ENCODE measurements at regions not wholly inside any gene's neighbourhood (a gene's known extent, or its start where the extent isn't known, plus 50 kb on each side); places are given as distances from the start of the nearest gene placed in this dataset.

GRCh38 chr3:27590437-27591298, 106.5 kb upstream of the SLC4A7 start:
- DNase-seq (ENCODE audit: low read depth) = no peak

DNA sequence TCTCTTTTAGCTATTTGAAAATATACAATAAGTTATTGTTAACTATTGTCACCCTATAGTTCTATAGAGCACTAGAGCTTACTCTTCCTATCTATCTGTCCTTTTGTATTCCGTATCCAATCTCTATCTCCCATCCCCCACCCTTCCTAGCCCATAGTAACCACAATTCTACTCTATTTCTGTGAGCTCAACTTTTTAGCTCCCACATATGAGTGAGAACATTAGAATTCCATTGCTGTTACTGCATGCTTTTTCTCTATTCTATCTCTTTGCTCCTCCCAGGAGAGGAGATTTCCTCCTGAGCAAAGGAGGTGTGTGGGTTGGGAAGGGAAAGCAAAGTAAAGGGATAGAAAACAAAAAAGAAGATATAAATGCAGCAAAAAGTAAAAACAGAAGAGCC, 105.6 kb upstream of the SLC4A7 start:
- no peak for DNase-seq (ENCODE audit: low read depth)

- DNase-seq (ENCODE audit: low read depth) = no peak
Observed at GRCh38 chr3:27585429-27585828, 101.2 kb upstream of the SLC4A7 start.

DNA sequence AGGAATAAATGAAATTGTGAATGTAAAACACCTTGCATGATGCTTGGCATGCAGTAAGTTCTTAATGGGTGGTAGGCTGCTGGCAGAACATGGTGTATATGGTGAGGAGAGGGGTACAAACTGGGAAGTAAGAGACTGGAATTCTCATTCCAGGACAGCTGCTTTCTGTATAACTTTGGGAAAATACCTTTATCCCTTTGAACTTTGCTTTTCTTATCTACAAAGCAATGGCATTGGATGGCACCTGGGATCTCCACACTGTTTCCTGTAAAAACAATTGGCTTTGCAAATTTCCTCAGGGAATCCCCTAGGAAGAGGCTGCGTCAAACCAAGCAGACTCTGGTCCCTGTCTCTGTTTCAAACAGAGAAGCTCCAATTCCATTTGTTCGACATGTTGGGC, 100.7 kb upstream of the SLC4A7 start:
- DNase-seq (ENCODE audit: low read depth) = no peak

- no peak for DNase-seq (ENCODE audit: low read depth)
Observed at GRCh38 chr3:27581852-27582251, 97.7 kb upstream of the SLC4A7 start.

- DNase-seq (ENCODE audit: low read depth) = no peak
Observed at GRCh38 chr3:27578032-27578431, 93.8 kb upstream of the SLC4A7 start.

GRCh38 chr3:27577504-27577903, 93.3 kb upstream of the SLC4A7 start:
- DNase-seq (ENCODE audit: low read depth) = no peak

- DNase-seq (ENCODE audit: low read depth) = no peak
Observed at GRCh38 chr3:27576171-27576570, 92.0 kb upstream of the SLC4A7 start.

- no peak for DNase-seq (ENCODE audit: low read depth)
Observed at GRCh38 chr3:27575499-27575898, 91.3 kb upstream of the SLC4A7 start.

DNA sequence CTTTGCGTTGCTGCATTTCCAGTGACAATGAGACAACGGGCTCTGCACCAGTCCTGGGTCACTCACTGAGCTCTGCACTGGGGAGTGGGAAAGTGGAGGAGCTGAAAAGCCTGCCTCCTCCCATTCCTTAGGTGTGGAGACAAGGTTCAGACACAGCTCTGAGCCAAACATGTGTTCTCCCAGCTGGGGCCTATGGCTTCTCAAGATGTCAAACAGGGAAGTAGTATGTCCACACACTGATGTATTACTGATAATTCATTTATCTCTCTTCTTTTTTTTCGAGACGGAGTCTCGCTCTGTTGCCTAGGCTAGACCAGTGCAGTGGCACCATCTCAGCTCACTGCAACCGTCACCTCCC, 90.2 kb upstream of the SLC4A7 start:
- no peak for DNase-seq (ENCODE audit: low read depth)

DNA sequence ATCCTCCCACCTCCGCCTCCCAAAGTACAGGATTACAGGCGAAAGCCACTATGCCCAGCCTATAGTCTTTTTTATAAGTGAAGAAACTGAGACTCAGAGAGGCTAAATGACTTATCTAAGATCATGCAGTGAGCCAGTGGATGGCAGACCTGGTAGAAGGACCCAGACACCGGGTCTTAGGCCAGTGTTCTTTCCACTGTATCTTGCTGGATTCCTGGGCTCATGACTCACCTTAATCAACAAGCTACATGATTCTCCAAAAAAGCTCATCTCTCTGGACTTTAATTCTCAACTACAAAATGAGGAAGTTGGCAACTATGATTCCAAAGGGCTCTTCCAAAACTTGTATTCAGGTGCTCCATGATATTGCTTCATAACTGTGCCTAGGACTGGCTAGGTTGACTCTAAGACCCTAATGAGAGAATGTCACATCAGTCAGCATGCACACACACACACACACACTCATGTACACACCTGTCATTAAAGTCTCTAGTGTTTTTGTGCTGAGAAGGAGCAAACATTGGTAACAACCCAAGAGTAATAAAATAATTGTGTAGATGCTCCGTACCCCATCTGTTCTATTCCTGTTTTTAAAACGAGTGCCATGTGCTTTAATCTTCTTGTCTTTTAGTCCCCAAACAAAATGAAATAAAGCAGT, 89.7 kb upstream of the SLC4A7 start:
- DNase-seq (ENCODE audit: low read depth) = no peak

DNA sequence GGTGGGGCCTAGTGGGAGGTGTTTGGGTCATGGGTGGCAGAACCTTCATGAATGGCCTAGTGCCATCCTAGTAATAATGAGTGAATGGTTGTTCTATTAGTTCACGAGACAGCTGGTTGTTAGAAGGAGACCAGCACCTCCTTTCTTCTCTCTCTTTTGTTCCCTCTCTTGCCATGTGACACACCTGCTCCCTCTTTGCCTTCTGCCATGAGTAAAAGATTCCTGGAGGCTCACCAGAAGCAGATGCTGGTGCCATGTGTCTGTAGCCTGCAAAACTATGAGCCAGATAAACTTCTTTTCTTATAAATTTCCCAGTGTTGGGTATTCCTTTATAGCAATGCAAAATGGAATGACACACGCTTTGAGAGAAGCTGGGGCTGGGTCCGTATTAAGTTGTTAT, 89.0 kb upstream of the SLC4A7 start:
- DNase-seq (ENCODE audit: low read depth) = no peak

- no peak for DNase-seq (ENCODE audit: low read depth)
Observed at GRCh38 chr3:27571345-27571744, 87.2 kb upstream of the SLC4A7 start.

GRCh38 chr3:27570421-27571106, 86.4 kb upstream of the SLC4A7 start:
- no peak for DNase-seq (ENCODE audit: low read depth)

- peak; percentile 81 for DNase-seq (ENCODE audit: low read depth)
Observed at GRCh38 chr3:27568393-27568792, 84.2 kb upstream of the SLC4A7 start.

GRCh38 chr3:27567251-27567650, 83.1 kb upstream of the SLC4A7 start:
- DNase-seq (ENCODE audit: low read depth) = no peak

- no peak for DNase-seq (ENCODE audit: low read depth)
Observed at GRCh38 chr3:27565201-27565852, 81.1 kb upstream of the SLC4A7 start.

- DNase-seq (ENCODE audit: low read depth) = no peak
Observed at GRCh38 chr3:27561576-27561975, 77.4 kb upstream of the SLC4A7 start.

DNA sequence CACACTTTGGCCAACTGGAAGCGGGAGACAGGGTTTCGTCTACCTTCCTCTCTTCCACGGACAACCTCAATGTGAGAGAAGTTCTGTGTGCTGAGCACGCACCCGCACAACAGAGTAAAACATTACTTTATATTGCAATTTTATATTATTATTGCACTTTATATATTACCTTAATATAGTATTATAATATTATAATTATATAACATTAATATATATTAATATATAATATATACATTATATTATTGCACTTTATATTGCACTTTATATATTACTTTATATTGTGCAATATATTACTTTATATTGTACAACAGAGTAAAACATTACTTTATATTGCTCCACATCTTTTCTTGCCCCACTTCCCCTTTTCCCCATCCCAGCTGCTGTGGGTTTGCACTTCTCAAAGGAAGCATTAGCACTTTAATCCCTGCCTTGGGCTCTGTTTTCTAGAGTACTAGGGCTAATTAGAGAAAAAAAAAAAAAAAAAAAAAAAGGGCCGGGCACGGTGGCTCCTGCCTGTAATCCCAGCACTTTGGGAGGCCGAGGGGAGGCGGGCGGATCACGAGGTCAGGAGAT, 76.4 kb upstream of the SLC4A7 start:
- DNase-seq (ENCODE audit: low read depth) = no peak

DNA sequence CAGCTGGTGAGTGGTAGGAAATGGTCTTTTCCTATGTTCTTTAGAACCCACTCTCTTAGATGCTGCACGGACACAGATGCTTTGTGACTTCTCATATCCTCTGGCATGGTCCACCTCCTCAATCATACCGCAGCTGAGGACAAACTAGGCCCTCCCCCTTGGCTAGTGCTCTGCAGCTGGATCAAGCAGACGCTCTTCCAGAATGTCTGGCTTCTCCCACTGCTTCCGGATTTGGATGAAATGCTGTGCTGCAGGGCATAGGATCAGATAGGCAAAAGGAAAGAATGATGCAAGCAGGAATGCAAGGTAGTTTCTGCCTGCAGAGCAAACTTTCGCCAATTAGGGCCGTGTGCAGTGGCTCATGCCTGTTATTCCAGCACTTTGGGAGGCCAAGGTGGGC, 75.7 kb upstream of the SLC4A7 start:
- peak; percentile 72 for DNase-seq (ENCODE audit: low read depth)

DNA sequence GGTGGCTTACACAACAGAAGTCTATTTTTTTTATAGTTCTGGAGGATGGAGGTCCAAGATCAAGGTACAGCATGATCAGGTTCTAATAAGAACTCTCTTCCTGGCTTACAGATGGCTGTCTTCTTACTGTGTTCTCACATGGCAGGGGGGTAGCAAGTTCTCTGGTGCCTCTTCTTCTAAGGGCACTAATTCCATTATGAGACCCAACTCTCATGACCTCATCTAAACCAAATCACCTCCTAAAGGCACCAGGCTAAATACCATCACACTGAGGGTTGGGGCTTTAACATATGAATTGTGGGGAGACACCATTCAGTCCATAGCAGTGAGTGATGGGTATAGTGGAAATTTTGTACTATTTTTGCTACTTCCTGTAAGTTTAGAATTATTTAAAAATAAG, 75.2 kb upstream of the SLC4A7 start:
- DNase-seq (ENCODE audit: low read depth) = no peak

- no peak for DNase-seq (ENCODE audit: low read depth)
Observed at GRCh38 chr3:27557411-27557810, 73.2 kb upstream of the SLC4A7 start.

Measured in GM04504 (cell line).